ENCODE measurements at regions not wholly inside any gene's neighbourhood (a gene's known extent, or its start where the extent isn't known, plus 50 kb on each side); places are given as distances from the start of the nearest gene placed in this dataset.

GRCh38 chr17:12254460-12254859 lies 233.8 kb downstream of the MAP2K4 start:
- no peak for TF ChIP-seq CTCF (conservative IDR thresholded peaks at IDR 0.05)
- WGBS (ENCODE audit: extremely low coverage, insufficient read length, low lambda C conversion rate) = no CpG with 5 or more reads among the region's 9 CpGs

More at GRCh38 chr17:12254460-12254859, 233.8 kb downstream of the MAP2K4 start:
- Histone ChIP-seq H4K20me1 (ENCODE audit: control insufficient read depth, insufficient read depth, insufficient read length) (no peaks in the 10 kb centered on the region), H3K79me1 (ENCODE audit: insufficient read depth, low read depth, low read length, poor library complexity, severe bottlenecking) (no peaks in the 10 kb centered on the region), H3K23me2 (ENCODE audit: insufficient read length, low read depth, low read length, poor library complexity, severe bottlenecking) (no peaks in the 10 kb centered on the region), H3K9me3 (ENCODE audit: control insufficient read depth, low read depth, low read length) (no peaks in the 10 kb centered on the region), H2BK12ac (ENCODE audit: insufficient read length, low read depth, low read length) (no peak overlapping the region), H3K56ac (ENCODE audit: insufficient read length, low read depth, low read length) (no peak overlapping the region), H4K5ac (ENCODE audit: insufficient read length, low read depth, low read length) (no peak overlapping the region), H3K79me2 (ENCODE audit: insufficient read depth, low read length) (no peaks in the 10 kb centered on the region), H3K18ac (ENCODE audit: insufficient read length, low read depth, low read length) (no peak overlapping the region), H2BK20ac (ENCODE audit: low read depth, low read length, poor library complexity, severe bottlenecking) (no peak overlapping the region), H3K4me1 (ENCODE audit: insufficient read depth, low read length) (no peaks in the 10 kb centered on the region), H3K4ac (ENCODE audit: low read depth, low read length) (no peak overlapping the region), H3K9ac (ENCODE audit: extremely low read depth, insufficient read length, low read length) (no peak overlapping the region), H3K4me2 (ENCODE audit: insufficient read depth, insufficient read length, low read length) (no peak overlapping the region), H3T11ph (ENCODE audit: low read length) (no peak overlapping the region), H2AK5ac (ENCODE audit: insufficient read length, low read length) (no peak overlapping the region), H4K91ac (ENCODE audit: insufficient read length, low read depth, low read length) (no peak overlapping the region), H2BK15ac (ENCODE audit: low read depth, low read length) (no peak overlapping the region), H2AFZ (ENCODE audit: low read length) (no peak overlapping the region), H3K27me3 (ENCODE audit: insufficient read depth, low read length) (no peaks in the 10 kb centered on the region), H2BK120ac (ENCODE audit: low read depth, low read length, poor library complexity, severe bottlenecking) (no peak overlapping the region), H4K8ac (replicated peaks; ENCODE audit: insufficient read length, low read depth, low read length) (no peak overlapping the region), H3K14ac (ENCODE audit: insufficient read depth, low read length) (no peak overlapping the region), H2BK5ac (ENCODE audit: insufficient read length, low read length) (no peak overlapping the region), H3K23ac (ENCODE audit: insufficient read length, low read depth, low read length) (no peak overlapping the region), H3K27ac (ENCODE audit: insufficient read length, low read depth, low read length) (no peak overlapping the region)
- no peaks in the 10 kb centered on the region; the same call in none of the 2 replicates for H3K27me3 Mint-ChIP-seq (ENCODE audit: low read depth)
- no peak overlapping the region; a peak in 1 of 7 replicates for H3K27ac Mint-ChIP-seq
- H3K9me3 Mint-ChIP-seq = no peaks in the 10 kb centered on the region
- peaks cover 4 to 5% of the 10 kb centered on the region in 2 experiments; a peak in 3 of 4 replicates for H3K4me1 Mint-ChIP-seq
- no peak for DNase-seq
- no peaks in the 10 kb centered on the region for H3K36me3 Mint-ChIP-seq (ENCODE audit: insufficient read depth in 1 of 3, low read depth in 3 of 3)
- no peak overlapping the region for H3K4me3 Mint-ChIP-seq

Data from H9 (cell line).